Caco-2 (cell line): ENCODE measurements at regions not wholly inside any gene's neighbourhood (a gene's known extent, or its start where the extent isn't known, plus 50 kb on each side); places are given as distances from the start of the nearest gene placed in this dataset. TPM values are rescaled to one million over a fixed set of nuclear protein-coding genes. Genes with fewer than 3 reads are reported as not detected.

Experiments used
- BruUV-seq: library from RNA; stranded (reverse); fragments of 400-500 nt; replicated peaks from 2 replicates; lab custom pipeline; 2021; lab: Mats Ljungman, UMichigan
- CTCF ChIA-PET: fragments of 300-600 bp; sonication (Branson Sonifier 250); formaldehyde crosslinking; loops from one replicate; lab custom pipeline; 2022; ENCODE audit warnings: antibody characterized with exemption; lab: Charles Lee
- POLR2A ChIA-PET: fragments of 300-600 bp; sonication (Branson Sonifier 250); formaldehyde crosslinking; loops from one replicate; lab custom pipeline; 2022; ENCODE audit warnings: antibody characterized with exemption; lab: Charles Lee
- DNase-seq, 2 experiments: peaks; one replicate each; pipeline versions ENCODE4 v3.0.0 to v3.0.0-alpha.2; 2020 to 2022
- H3K27me3 ChIP-seq: replicated peaks from 2 replicates; pipeline ENCODE4 v1.6.0; 2011; ENCODE audit warnings: low read length; ENCODE audit not compliant: control insufficient read depth, insufficient read depth
- H3K36me3 ChIP-seq: 2 replicates; pipeline ENCODE4 v1.5.1; 2011; ENCODE audit warnings: low read length; ENCODE audit not compliant: control insufficient read depth, insufficient read depth
- H3K4me1 ChIP-seq: fragments of 250-450 bp; sonication (Bioruptor Pico); 2 replicates; pipeline ENCODE4 v1.5.1; 2020; ENCODE audit warnings: mild to moderate bottlenecking
- H3K4me3 ChIP-seq: 2 replicates; pipeline ENCODE4 v1.5.1; 2011; ENCODE audit warnings: low read depth, mild to moderate bottlenecking, control low read depth, low read length
- H3K9me3 ChIP-seq: fragments of 250-450 bp; sonication (Bioruptor Pico); 2 replicates; pipeline ENCODE4 v1.5.1; 2020; ENCODE audit warnings: mild to moderate bottlenecking, moderate library complexity
- H3K27ac Mint-ChIP-seq: one replicate; pipeline ENCODE4 v1.8.0; 2022; ENCODE audit warnings: mixed read lengths; ENCODE audit not compliant: unreplicated experiment
- H3K27me3 Mint-ChIP-seq: one replicate; pipeline ENCODE4 v1.8.0; 2022; ENCODE audit warnings: mixed read lengths; ENCODE audit not compliant: insufficient read depth, unreplicated experiment
- H3K36me3 Mint-ChIP-seq: one replicate; pipeline ENCODE4 v1.8.0; 2022; ENCODE audit warnings: mild to moderate bottlenecking, mixed read lengths; ENCODE audit not compliant: insufficient read depth, unreplicated experiment
- H3K4me1 Mint-ChIP-seq: one replicate; pipeline ENCODE4 v1.8.0; 2022; ENCODE audit warnings: low read depth, mixed read lengths; ENCODE audit not compliant: unreplicated experiment
- H3K4me3 Mint-ChIP-seq: one replicate; pipeline ENCODE4 v1.8.0; 2022; ENCODE audit warnings: mild to moderate bottlenecking, moderate library complexity, mixed read lengths; ENCODE audit not compliant: unreplicated experiment
- H3K9me3 Mint-ChIP-seq: one replicate; pipeline ENCODE4 v1.8.0; 2022; ENCODE audit warnings: mixed read lengths; ENCODE audit not compliant: unreplicated experiment
- CTCF ChIP-seq, 2 experiments: fragments of 200-600 bp in 1 of 2; IDR thresholded peaks; 1 replicate in 1 of 2; 2 replicates in 1 of 2; pipeline versions ENCODE4 v1.5.1 to v1.8.0; 2011 to 2022; ENCODE audit warnings: antibody characterized with exemption in 1 of 2, control low read depth in 1 of 2, inconsistent platforms in 1 of 2, low read depth in 1 of 2, low read length in 1 of 2, mild to moderate bottlenecking in 1 of 2, moderate library complexity in 1 of 2; ENCODE audit not compliant: insufficient read depth in 1 of 2, severe bottlenecking in 1 of 2, unreplicated experiment in 1 of 2
- intact Hi-C: fragments of 100-400 bp; cut with micrococcal nuclease; formaldehyde crosslinking; loops from one replicate; pipeline ENCODE4 v1.10.0; 2022; ENCODE audit not compliant: unreplicated experiment
- microRNA-seq: library from miRNA; unstranded; fragments of <30 nt; microRNA quantifications from one replicate; pipeline ENCODE4 v1.2.0, GENCODE V29; 2022

- ChIA-PET CTCF (no interaction called here), POLR2A (no interaction called here)
- Histone ChIP-seq H3K36me3 (no peaks in the 10 kb centered on the region), H3K9me3 (no peaks in the 10 kb centered on the region), H3K27me3 (no peaks in the 10 kb centered on the region), H3K4me1 (no peaks in the 10 kb centered on the region), H3K4me3 (no peak overlapping the region)
- no peak overlapping the region for H3K27ac Mint-ChIP-seq
- peaks cover 15% of the 10 kb centered on the region for H3K4me1 Mint-ChIP-seq
- no peak for TF ChIP-seq CTCF (IDR thresholded peaks at IDR 0.05; ENCODE audit: insufficient read depth in 1 of 2, low read depth in 1 of 2, low read length in 1 of 2, severe bottlenecking in 1 of 2, unreplicated experiment in 1 of 2)
- intact Hi-C loops, result no loop called here
- no peak overlapping the region for H3K4me3 Mint-ChIP-seq
- no peaks in the 10 kb centered on the region for H3K36me3 Mint-ChIP-seq
- DNase-seq, result no peak
- H3K9me3 Mint-ChIP-seq, result no peaks in the 10 kb centered on the region
- BruUV-seq, result no TSS peak
- H3K27me3 Mint-ChIP-seq, result no peaks in the 10 kb centered on the region
Measured at GRCh38 chr2:221360742-221361141, 211.4 kb downstream of the EPHA4 start.

- Mint-ChIP-seq H3K36me3 (no peaks in the 10 kb centered on the region), H3K4me3 (no peak overlapping the region), H3K4me1 (peaks cover 15% of the 10 kb centered on the region), H3K27ac (no peak overlapping the region), H3K27me3 (no peaks in the 10 kb centered on the region), H3K9me3 (no peaks in the 10 kb centered on the region)
- no peak for DNase-seq
- H3K9me3 ChIP-seq, result no peaks in the 10 kb centered on the region
- intact Hi-C loops, result no loop called here
- POLR2A ChIA-PET, result no interaction called here
- no peaks in the 10 kb centered on the region for H3K36me3 ChIP-seq
- no peak overlapping the region for H3K4me3 ChIP-seq
- no peak for TF ChIP-seq CTCF (IDR thresholded peaks at IDR 0.05; ENCODE audit: insufficient read depth in 1 of 2, low read depth in 1 of 2, low read length in 1 of 2, severe bottlenecking in 1 of 2, unreplicated experiment in 1 of 2)
- no peaks in the 10 kb centered on the region for H3K4me1 ChIP-seq
- BruUV-seq, result no TSS peak
- CTCF ChIA-PET, result no interaction called here
- H3K27me3 ChIP-seq, result no peaks in the 10 kb centered on the region
Measured at GRCh38 chr2:221361633-221362032, 210.5 kb downstream of the EPHA4 start.

GRCh38 chr2:221364672-221365071 is 207.4 kb downstream of the EPHA4 start:
- DNase-seq, result no peak
- Mint-ChIP-seq H3K27me3 (no peaks in the 10 kb centered on the region), H3K4me1 (peaks cover 15% of the 10 kb centered on the region), H3K4me3 (no peak overlapping the region), H3K36me3 (no peaks in the 10 kb centered on the region), H3K27ac (peak overlapping the region; percentile 2), H3K9me3 (no peaks in the 10 kb centered on the region)
- TF ChIP-seq CTCF (IDR thresholded peaks at IDR 0.05; ENCODE audit: insufficient read depth in 1 of 2, low read depth in 1 of 2, low read length in 1 of 2, severe bottlenecking in 1 of 2, unreplicated experiment in 1 of 2), result no peak
- ChIA-PET CTCF (no interaction called here), POLR2A (no interaction called here)
- intact Hi-C loops, result no loop called here
- no peak overlapping the region for H3K4me3 ChIP-seq
- no peaks in the 10 kb centered on the region for H3K36me3 ChIP-seq
- H3K9me3 ChIP-seq, result no peaks in the 10 kb centered on the region
- no peaks in the 10 kb centered on the region for H3K4me1 ChIP-seq
- no peaks in the 10 kb centered on the region for H3K27me3 ChIP-seq
- BruUV-seq, result no TSS peak

Small RNAs in the stretch of these regions (microRNA-seq; reads per million reads assigned to microRNA genes)
- gene MIR4268, result not detected
